Lung (tissue), 11 donors: ENCODE measurements at regions not wholly inside any gene's neighbourhood (a gene's known extent, or its start where the extent isn't known, plus 50 kb on each side); places are given as distances from the start of the nearest gene placed in this dataset.

Experiments
- ATAC-seq: fragments of 200-7000 bp; cut with Tn5 transposase; one replicate; pipeline ENCODE4 v1.9.1; 2020; ENCODE audit warnings: moderate number of reproducible peaks; ENCODE audit not compliant: insufficient read depth, low FRiP score
- DNase-seq, 3 donors: peaks; one replicate each; pipeline ENCODE4 v3.0.0-alpha.2; 2013 to 2017
- H3K27ac ChIP-seq, 2 donors: one replicate each; pipeline ENCODE4 v1.5.1; 2013; ENCODE audit warnings: mild to moderate bottlenecking in 2 of 2, moderate library complexity in 2 of 2, control low read depth in 1 of 2, inconsistent platforms in 1 of 2, low read depth in 1 of 2, low read length in 1 of 2
- H3K27me3 ChIP-seq, 3 donors: one replicate each; pipeline ENCODE4 v1.5.1; 2013; ENCODE audit warnings: low read length in 2 of 3; ENCODE audit not compliant: control insufficient read depth in 3 of 3, insufficient read depth in 3 of 3
- H3K36me3 ChIP-seq, 4 donors: one replicate each; pipeline ENCODE4 v1.5.1; 2013; ENCODE audit warnings: low read length in 4 of 4, mild to moderate bottlenecking in 1 of 4, moderate library complexity in 1 of 4; ENCODE audit not compliant: control insufficient read depth in 4 of 4, insufficient read depth in 4 of 4
- H3K4me1 ChIP-seq, 5 donors: one replicate each; pipeline ENCODE4 v1.5.1; 2013; ENCODE audit warnings: low read length in 5 of 5, mild to moderate bottlenecking in 2 of 5, moderate library complexity in 1 of 5; ENCODE audit not compliant: control insufficient read depth in 5 of 5, insufficient read depth in 5 of 5
- H3K4me3 ChIP-seq: one replicate; pipeline ENCODE4 v1.5.1; 2013; ENCODE audit warnings: mild to moderate bottlenecking, control low read depth, moderate library complexity
- H3K9ac ChIP-seq, 2 donors: one replicate each; pipeline ENCODE4 v1.5.1; 2013; ENCODE audit warnings: low read length in 2 of 2, control low read depth in 1 of 2; ENCODE audit not compliant: insufficient read depth in 1 of 2
- H3K9me3 ChIP-seq, 4 donors: one replicate each; pipeline ENCODE4 v1.5.1; 2013; ENCODE audit warnings: low read length in 3 of 4, mild to moderate bottlenecking in 1 of 4, moderate library complexity in 1 of 4; ENCODE audit not compliant: control insufficient read depth in 4 of 4, insufficient read depth in 3 of 4
- WGBS, 2 donors: extraction: QIAGEN DNeasy Blood & Tissue Kit; methylation state at CpG; one replicate each; pipeline ENCODE4 v1.1.7; 2013; 5-methylcytosine and 5-hydroxymethylcytosine counted together
- TF ChIP-seq, protein P1 (sequence below): IDR thresholded peaks from 2 replicates; pipeline ENCODE4 v1.5.1; 2012; ENCODE audit warnings: mild to moderate bottlenecking; ENCODE audit errors: control extremely low read depth, extremely low read depth
- donor health status: control.
- donor health status: control.
- donor health status: Bipolar disorder and iron deficiency.
- donor health status: healthy.
- donor health status: DM: yes; HTN: yes; CAD: no.

DNA sequence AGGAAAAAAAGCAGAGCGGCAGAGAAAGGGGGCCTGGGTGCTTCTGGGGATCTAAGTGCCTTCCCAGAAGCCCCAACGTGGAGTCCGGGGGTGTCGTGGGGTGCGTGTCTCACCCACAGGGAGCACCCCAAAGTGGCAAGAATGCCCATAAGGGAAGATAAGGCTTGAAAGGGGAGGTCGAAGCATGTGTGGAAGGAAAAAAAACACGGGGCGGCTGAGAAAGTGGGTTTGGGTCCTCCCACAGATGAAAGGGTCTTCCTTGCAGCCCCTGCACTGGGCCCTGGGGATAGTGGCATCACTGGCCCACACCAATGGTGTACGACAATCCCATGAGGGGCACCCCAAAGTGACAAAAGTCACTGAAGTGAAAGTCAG, 275.5 kb downstream of the ALG10 start:
- H3K9me3 ChIP-seq, result peaks cover 0 to 52% (median 2%) of the 10 kb centered on the region in 4 donors
- ATAC-seq (no peak), DNase-seq (peak in 1 of 3 donors; percentile 3)
- H3K4me3 ChIP-seq, result no peak overlapping the region
- no peak overlapping the region for H3K27ac ChIP-seq
- no peaks in the 10 kb centered on the region for H3K36me3 ChIP-seq
- TF ChIP-seq, protein P1, sequence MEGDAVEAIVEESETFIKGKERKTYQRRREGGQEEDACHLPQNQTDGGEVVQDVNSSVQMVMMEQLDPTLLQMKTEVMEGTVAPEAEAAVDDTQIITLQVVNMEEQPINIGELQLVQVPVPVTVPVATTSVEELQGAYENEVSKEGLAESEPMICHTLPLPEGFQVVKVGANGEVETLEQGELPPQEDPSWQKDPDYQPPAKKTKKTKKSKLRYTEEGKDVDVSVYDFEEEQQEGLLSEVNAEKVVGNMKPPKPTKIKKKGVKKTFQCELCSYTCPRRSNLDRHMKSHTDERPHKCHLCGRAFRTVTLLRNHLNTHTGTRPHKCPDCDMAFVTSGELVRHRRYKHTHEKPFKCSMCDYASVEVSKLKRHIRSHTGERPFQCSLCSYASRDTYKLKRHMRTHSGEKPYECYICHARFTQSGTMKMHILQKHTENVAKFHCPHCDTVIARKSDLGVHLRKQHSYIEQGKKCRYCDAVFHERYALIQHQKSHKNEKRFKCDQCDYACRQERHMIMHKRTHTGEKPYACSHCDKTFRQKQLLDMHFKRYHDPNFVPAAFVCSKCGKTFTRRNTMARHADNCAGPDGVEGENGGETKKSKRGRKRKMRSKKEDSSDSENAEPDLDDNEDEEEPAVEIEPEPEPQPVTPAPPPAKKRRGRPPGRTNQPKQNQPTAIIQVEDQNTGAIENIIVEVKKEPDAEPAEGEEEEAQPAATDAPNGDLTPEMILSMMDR, result no peak
- 74 to 75% methylated on average over 9 of the region's 9 CpGs for whole genome bisulfite sequencing, 2 donors
- H3K9ac ChIP-seq, result no peak overlapping the region
- no peaks in the 10 kb centered on the region for H3K27me3 ChIP-seq
- no peaks in the 10 kb centered on the region for H3K4me1 ChIP-seq

DNA sequence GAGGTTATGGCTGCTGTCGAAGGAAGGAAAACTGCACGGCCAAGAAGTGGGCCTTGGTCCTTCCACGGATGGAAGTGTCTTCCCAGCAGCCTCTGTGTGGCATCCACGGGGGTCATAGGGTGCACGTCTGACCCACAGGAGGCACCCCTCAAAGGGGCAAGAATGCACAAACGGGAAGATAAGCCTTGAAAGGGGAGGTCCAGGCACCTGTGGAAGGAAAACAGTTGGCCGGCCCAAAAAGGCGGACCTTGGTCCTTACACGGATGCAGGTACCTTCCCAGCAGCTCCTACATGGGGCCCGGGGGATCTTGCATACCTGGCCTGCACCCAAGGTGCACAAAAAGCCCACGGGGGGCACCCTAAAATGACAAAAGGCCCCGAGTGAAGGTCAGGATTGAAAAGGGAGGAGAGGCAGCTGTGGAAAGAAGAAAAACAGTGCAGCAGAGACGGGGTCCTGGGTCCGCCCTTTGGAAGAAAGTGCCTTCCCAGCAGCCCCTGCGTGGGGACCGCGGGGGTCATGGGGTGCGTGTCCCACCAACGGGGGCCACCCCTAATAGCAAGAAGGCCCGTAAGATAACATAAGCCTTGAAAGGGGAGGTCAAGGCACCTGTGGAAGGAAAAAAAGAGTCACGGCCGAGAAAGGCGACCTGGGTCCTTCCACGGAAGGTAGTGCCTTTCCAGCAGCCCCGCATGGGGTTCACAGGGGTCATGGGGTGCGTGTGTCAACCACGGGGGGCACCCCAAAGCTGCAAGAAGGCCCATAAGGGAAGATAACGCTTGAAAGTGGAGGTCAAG, 276.1 kb downstream of the ALG10 start:
- Histone ChIP-seq H3K36me3 (no peaks in the 10 kb centered on the region), H3K4me3 (no peak overlapping the region), H3K27me3 (no peaks in the 10 kb centered on the region), H3K27ac (no peak overlapping the region), H3K9ac (no peak overlapping the region), H3K4me1 (no peaks in the 10 kb centered on the region), H3K9me3 (peaks cover 0 to 54% (median 2%) of the 10 kb centered on the region in 4 donors)
- TF ChIP-seq, protein P1, result no peak
- no peak for ATAC-seq
- 75 to 83% methylated on average over 28 of the region's 28 CpGs for WGBS, 2 donors
- peak in 1 of 3 donors; percentile 3 for DNase-seq

DNA sequence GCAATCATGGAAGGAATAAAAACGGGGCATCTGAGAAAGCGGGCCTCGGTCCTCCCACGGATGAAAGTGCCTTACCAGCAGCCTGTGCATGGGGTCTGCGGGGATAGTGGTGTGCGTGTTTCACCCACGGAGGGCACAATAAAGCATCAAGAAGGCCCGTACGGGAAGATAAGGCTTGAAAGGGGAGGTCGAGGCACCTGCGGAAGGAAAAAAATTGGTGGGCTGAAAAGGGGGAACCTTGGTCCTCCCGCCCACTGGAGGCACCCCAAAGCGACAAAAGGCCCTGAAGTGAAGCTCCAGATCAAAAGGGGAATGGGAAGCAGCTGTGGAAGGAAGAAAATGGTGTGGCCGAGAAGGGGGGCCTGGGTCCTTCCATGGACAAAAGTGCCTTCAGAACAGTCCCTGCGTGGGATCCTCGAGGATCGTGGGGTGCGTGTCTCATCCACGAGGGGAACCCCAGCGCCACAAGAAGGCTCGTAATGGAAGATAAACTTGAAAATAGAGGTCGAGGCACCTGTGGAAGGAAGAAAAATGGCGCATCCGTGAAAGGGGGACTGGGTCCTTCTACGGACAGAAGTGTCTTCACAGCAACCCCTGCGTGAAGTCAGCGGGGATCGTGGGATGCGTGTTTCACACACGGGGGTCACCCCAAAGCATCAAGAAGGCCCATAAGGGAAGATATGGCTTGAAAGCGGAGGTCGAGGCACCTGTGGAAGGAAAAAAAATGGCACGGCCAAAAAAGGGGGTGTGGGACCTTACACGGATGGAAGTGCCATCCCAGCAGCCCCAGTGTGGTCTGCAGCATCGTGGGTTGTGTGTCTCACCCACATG, 276.9 kb downstream of the ALG10 start:
- DNase-seq, result no peak
- 76 to 77% methylated on average over 35 of the region's 35 CpGs for WGBS, 2 donors

More for the DNA sequence above, 276.9 kb downstream of the ALG10 start:
- H3K4me3 ChIP-seq, result no peak overlapping the region
- no peak for ATAC-seq
- H3K9ac ChIP-seq, result no peak overlapping the region
- no peak overlapping the region for H3K27ac ChIP-seq
- TF ChIP-seq, protein P1, result no peak
- no peaks in the 10 kb centered on the region for H3K36me3 ChIP-seq
- peaks cover 0 to 57% (median 2%) of the 10 kb centered on the region in 4 donors for H3K9me3 ChIP-seq
- H3K27me3 ChIP-seq, result no peaks in the 10 kb centered on the region
- H3K4me1 ChIP-seq, result no peaks in the 10 kb centered on the region
